ENCODE measurements at regions not wholly inside any gene's neighbourhood (a gene's known extent, or its start where the extent isn't known, plus 50 kb on each side); places are given as distances from the start of the nearest gene placed in this dataset.

- no peak for DNase-seq (ENCODE audit: low read depth, low spot score)
These were observed 958.0 kb downstream of the EPHA4 start for GRCh38 chr2:220614064-220614463.

- DNase-seq (ENCODE audit: low read depth, low spot score): no peak
These were observed 952.4 kb downstream of the EPHA4 start for GRCh38 chr2:220619525-220620220.

GRCh38 chr2:220626603-220627002, 945.5 kb downstream of the EPHA4 start:
- no peak for DNase-seq (ENCODE audit: low read depth, low spot score)

GRCh38 chr2:220628252-220628651, 943.9 kb downstream of the EPHA4 start:
- no peak for DNase-seq (ENCODE audit: low read depth, low spot score)

GRCh38 chr2:220641137-220641536, 931.0 kb downstream of the EPHA4 start:
- DNase-seq (ENCODE audit: low read depth, low spot score): no peak

- DNase-seq (ENCODE audit: low read depth, low spot score): no peak
These were observed 925.7 kb downstream of the EPHA4 start for GRCh38 chr2:220646424-220646823.

GRCh38 chr2:220648628-220649027, 923.5 kb downstream of the EPHA4 start:
- DNase-seq (ENCODE audit: low read depth, low spot score): no peak

- DNase-seq (ENCODE audit: low read depth, low spot score): no peak
These were observed 918.3 kb downstream of the EPHA4 start for GRCh38 chr2:220653776-220654175.

GRCh38 chr2:220654322-220654721, 917.8 kb downstream of the EPHA4 start:
- no peak for DNase-seq (ENCODE audit: low read depth, low spot score)

GRCh38 chr2:220660277-220661145, 911.6 kb downstream of the EPHA4 start:
- no peak for DNase-seq (ENCODE audit: low read depth, low spot score)

- DNase-seq (ENCODE audit: low read depth, low spot score): no peak
These were observed 909.7 kb downstream of the EPHA4 start for GRCh38 chr2:220662431-220662830.

- DNase-seq (ENCODE audit: low read depth, low spot score): no peak
These were observed 909.0 kb downstream of the EPHA4 start for GRCh38 chr2:220663065-220663464.

- DNase-seq (ENCODE audit: low read depth, low spot score): no peak
These were observed 907.6 kb downstream of the EPHA4 start for GRCh38 chr2:220664272-220665107.

GRCh38 chr2:220665108-220665471, 907.0 kb downstream of the EPHA4 start:
- no peak for DNase-seq (ENCODE audit: low read depth, low spot score)

GRCh38 chr2:220669324-220669723, 902.8 kb downstream of the EPHA4 start:
- no peak for DNase-seq (ENCODE audit: low read depth, low spot score)

- DNase-seq (ENCODE audit: low read depth, low spot score): no peak
These were observed 901.6 kb downstream of the EPHA4 start for GRCh38 chr2:220670511-220670910.

GRCh38 chr2:220673151-220673874, 898.8 kb downstream of the EPHA4 start:
- no peak for DNase-seq (ENCODE audit: low read depth, low spot score)

- no peak for DNase-seq (ENCODE audit: low read depth, low spot score)
These were observed 898.1 kb downstream of the EPHA4 start for GRCh38 chr2:220674033-220674432.

GRCh38 chr2:220676695-220677094, 895.4 kb downstream of the EPHA4 start:
- DNase-seq (ENCODE audit: low read depth, low spot score): no peak

GRCh38 chr2:220678943-220679342, 893.2 kb downstream of the EPHA4 start:
- DNase-seq (ENCODE audit: low read depth, low spot score): no peak

GRCh38 chr2:220682616-220683015, 889.5 kb downstream of the EPHA4 start:
- no peak for DNase-seq (ENCODE audit: low read depth, low spot score)
